GM12878 (cell line): ENCODE measurements at regions not wholly inside any gene's neighbourhood (a gene's known extent, or its start where the extent isn't known, plus 50 kb on each side); places are given as distances from the start of the nearest gene placed in this dataset.

Experiments used
- ATAC-seq: fragments of 200-7000 bp; cut with Tn5 transposase; 3 replicates; pipeline ENCODE4 v1.9.1; 2020; ENCODE audit warnings: mild to moderate bottlenecking, moderate library complexity
- BruUV-seq: library from RNA; stranded (reverse); fragments of 400-500 nt; replicated peaks from 2 replicates; lab custom pipeline; 2021; lab: Mats Ljungman, UMichigan
- CTCF ChIA-PET: fragments of 300-600 bp; sonication (Branson Sonifier 250); formaldehyde crosslinking; extraction: SDS; loops from one replicate; lab custom pipeline; 2021; ENCODE audit warnings: inconsistent platforms; lab: Yijun Ruan, JAX
- POLR2A ChIA-PET: fragments of 350-600 bp; formaldehyde crosslinking; extraction: SDS; loops from one replicate; lab custom pipeline; 2021; ENCODE audit warnings: inconsistent platforms; lab: Charles Lee
- RAD21 ChIA-PET: fragments of 300-600 bp; sonication (Branson Sonifier 250); formaldehyde crosslinking; loops from one replicate; lab custom pipeline; 2023; ENCODE audit warnings: antibody characterized with exemption; ENCODE audit not compliant: unreplicated experiment; lab: Charles Lee
- SMC1A ChIA-PET: fragments of 300-600 bp; sonication (Branson Sonifier 250); formaldehyde crosslinking; loops from one replicate; lab custom pipeline; 2023; ENCODE audit not compliant: unreplicated experiment, uncharacterized antibody; lab: Charles Lee
- DNase-seq: peaks from one replicate; pipeline ENCODE4 v3.0.0-alpha.2; 2011; ENCODE audit warnings: low read depth, low spot score
- FAIRE-seq: peaks from 3 replicates; lab custom pipeline; 2011; peaks lifted over from hg19 to GRCh38; lab: Jason Lieb, UNC
- H2AFZ ChIP-seq: 2 replicates; pipeline ENCODE4 v1.6.0; 2011; ENCODE audit warnings: low read depth, low read length, control low read depth; ENCODE audit not compliant: control insufficient read depth
- H3K27ac ChIP-seq: 2 replicates; pipeline ENCODE4 v1.5.1; 2011; ENCODE audit warnings: control low read depth; ENCODE audit not compliant: control insufficient read depth, insufficient read depth
- H3K27me3 ChIP-seq, 2 experiments: replicated peaks in 1 of 2; 2 replicates each; pipeline versions ENCODE4 v1.6.0 to v1.6.1; 2011; ENCODE audit warnings: low read length in 1 of 2; ENCODE audit not compliant: control insufficient read depth in 2 of 2, insufficient read depth in 2 of 2
- H3K36me3 ChIP-seq, 2 experiments: 2 replicates each; pipeline ENCODE4 v1.5.1; 2011; ENCODE audit warnings: low read length in 1 of 2; ENCODE audit not compliant: control insufficient read depth in 2 of 2, insufficient read depth in 2 of 2
- H3K4me1 ChIP-seq: 2 replicates; pipeline ENCODE4 v1.6.1; 2011; ENCODE audit warnings: mild to moderate bottlenecking, low read length, moderate library complexity, mixed read lengths; ENCODE audit not compliant: control insufficient read depth, insufficient read depth
- H3K4me2 ChIP-seq: 2 replicates; pipeline ENCODE4 v1.6.0; 2011; ENCODE audit warnings: control low read depth; ENCODE audit not compliant: control insufficient read depth, insufficient read depth
- H3K4me3 ChIP-seq: fragments of 200-600 bp; sonication (generic); 2 replicates; pipeline ENCODE4 v1.5.1; 2016
- H3K79me2 ChIP-seq: 2 replicates; pipeline ENCODE4 v1.6.0; 2011; ENCODE audit warnings: low read length; ENCODE audit not compliant: control insufficient read depth, insufficient read depth
- H3K9ac ChIP-seq: 2 replicates; pipeline ENCODE4 v1.8.0; 2011; ENCODE audit warnings: low read length, control low read depth, mixed read lengths; ENCODE audit not compliant: control insufficient read depth, insufficient read depth
- H3K9me3 ChIP-seq: replicated peaks from 3 replicates; pipeline ENCODE4 v1.5.1; 2011; ENCODE audit warnings: mild to moderate bottlenecking, low read length; ENCODE audit not compliant: control insufficient read depth, insufficient read depth
- H4K20me1 ChIP-seq: 2 replicates; pipeline ENCODE4 v1.6.0; 2011; ENCODE audit not compliant: control insufficient read depth, insufficient read depth
- FOS ChIP-seq: IDR thresholded peaks from 3 replicates; pipeline ENCODE4 v1.6.1; 2011; ENCODE audit warnings: borderline replicate concordance; ENCODE audit not compliant: insufficient read length; ENCODE audit errors: extremely low read depth
- MYB ChIP-seq: fragments of 150-350 bp; IDR thresholded peaks from 2 replicates; pipeline ENCODE4 v1.6.1; 2014; ENCODE audit warnings: mild to moderate bottlenecking, low read depth, low read length, borderline replicate concordance
- PML ChIP-seq: IDR thresholded peaks from 2 replicates; pipeline ENCODE4 v1.6.1; 2012; ENCODE audit warnings: low read length, inconsistent platforms
- SIN3A ChIP-seq: IDR thresholded peaks from 2 replicates; pipeline ENCODE4 v1.6.1; 2012; ENCODE audit warnings: low read depth, low read length, improper control_type of control experiment
- SRF ChIP-seq, 2 experiments: IDR thresholded peaks; 2 replicates each; pipeline ENCODE4 v1.6.1; 2011; ENCODE audit warnings: low read depth in 2 of 2, low read length in 2 of 2, mild to moderate bottlenecking in 1 of 2, moderate library complexity in 1 of 2
- WGBS: methylation state at CpG from one replicate; pipeline ENCODE4 v1.1.6; 2016; ENCODE audit warnings: low lambda C conversion rate; ENCODE audit not compliant: insufficient replicate concordance, insufficient coverage; ENCODE audit errors: missing lambda C conversion rate; 5-methylcytosine and 5-hydroxymethylcytosine counted together
- in situ Hi-C: fragments of 300-500 bp; cut with MboI; formaldehyde crosslinking; loops from 9 replicates; pipeline ENCODE4 v1.14.3; 2018; ENCODE audit warnings: mixed read lengths
- intact Hi-C: fragments of 100-400 bp; cut with micrococcal nuclease; formaldehyde crosslinking; loops from one replicate; pipeline ENCODE4 v1.14.2; 2022; ENCODE audit not compliant: unreplicated experiment
- TF ChIP-seq, protein P1 (sequence below): fragments of 450-650 bp; IDR thresholded peaks from 2 replicates; pipeline ENCODE4 v1.6.1; 2016; ENCODE audit warnings: mild to moderate bottlenecking
- TF ChIP-seq, protein P2 (sequence below): fragments of 150-350 bp; IDR thresholded peaks from 2 replicates; pipeline ENCODE4 v1.6.1; 2014; ENCODE audit warnings: mild to moderate bottlenecking, low read depth, low read length

DNA sequence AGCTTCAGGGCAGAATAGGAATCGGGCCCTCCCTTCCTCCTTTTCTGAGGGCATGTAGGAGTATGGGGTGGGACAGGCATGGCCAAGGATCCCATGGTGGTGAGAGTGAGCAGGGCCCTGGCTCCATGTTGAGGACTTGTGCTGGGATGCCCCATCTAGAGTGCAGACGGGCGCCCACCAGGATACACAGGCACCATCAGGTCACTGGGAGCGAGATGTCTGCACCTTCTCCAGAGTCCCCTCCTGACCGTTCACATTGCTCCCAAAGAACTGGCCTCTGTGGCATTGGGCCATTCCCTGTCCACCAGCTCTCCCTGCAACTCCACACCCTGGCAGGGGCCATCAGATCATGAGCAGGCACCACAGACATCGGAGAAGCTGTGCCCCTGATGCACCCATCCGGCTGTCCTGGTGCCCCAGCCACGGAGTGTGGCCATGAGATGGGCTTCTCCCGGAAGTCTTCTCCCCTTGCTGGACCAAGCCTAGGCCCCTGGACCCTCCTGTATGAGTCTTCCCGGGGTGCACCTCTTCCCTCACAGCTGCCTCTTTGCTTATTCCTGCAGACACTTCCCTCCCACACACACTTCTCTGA, 195.0 kb downstream of the IRX2 start (continued):
- no peak for TF ChIP-seq FOS
- TF ChIP-seq, protein P1, sequence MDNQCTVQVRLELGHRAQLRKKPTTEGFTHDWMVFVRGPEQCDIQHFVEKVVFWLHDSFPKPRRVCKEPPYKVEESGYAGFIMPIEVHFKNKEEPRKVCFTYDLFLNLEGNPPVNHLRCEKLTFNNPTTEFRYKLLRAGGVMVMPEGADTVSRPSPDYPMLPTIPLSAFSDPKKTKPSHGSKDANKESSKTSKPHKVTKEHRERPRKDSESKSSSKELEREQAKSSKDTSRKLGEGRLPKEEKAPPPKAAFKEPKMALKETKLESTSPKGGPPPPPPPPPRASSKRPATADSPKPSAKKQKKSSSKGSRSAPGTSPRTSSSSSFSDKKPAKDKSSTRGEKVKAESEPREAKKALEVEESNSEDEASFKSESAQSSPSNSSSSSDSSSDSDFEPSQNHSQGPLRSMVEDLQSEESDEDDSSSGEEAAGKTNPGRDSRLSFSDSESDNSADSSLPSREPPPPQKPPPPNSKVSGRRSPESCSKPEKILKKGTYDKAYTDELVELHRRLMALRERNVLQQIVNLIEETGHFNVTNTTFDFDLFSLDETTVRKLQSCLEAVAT = no peak
- TF ChIP-seq, protein P2, sequence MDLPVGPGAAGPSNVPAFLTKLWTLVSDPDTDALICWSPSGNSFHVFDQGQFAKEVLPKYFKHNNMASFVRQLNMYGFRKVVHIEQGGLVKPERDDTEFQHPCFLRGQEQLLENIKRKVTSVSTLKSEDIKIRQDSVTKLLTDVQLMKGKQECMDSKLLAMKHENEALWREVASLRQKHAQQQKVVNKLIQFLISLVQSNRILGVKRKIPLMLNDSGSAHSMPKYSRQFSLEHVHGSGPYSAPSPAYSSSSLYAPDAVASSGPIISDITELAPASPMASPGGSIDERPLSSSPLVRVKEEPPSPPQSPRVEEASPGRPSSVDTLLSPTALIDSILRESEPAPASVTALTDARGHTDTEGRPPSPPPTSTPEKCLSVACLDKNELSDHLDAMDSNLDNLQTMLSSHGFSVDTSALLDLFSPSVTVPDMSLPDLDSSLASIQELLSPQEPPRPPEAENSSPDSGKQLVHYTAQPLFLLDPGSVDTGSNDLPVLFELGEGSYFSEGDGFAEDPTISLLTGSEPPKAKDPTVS = no peak

DNA sequence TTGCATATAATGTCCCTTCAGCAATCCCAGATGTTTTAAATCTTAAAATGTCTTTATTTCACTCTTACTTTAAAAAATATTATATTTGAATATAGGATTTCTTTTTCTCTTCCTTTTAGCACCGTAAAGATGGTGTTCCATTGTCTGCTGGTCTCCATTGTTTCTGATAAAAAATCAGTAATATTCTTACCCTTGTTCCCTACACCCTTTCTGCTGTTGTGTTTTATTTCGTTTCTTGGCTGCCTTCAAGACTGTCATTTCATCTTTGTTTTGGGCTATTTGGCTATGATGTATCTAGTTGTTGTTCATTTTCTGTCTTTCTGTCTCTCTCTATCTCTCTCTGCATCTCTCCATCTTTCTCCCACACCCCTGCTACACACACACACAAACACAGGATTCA, 197.9 kb downstream of the IRX2 start:
- Histone ChIP-seq H3K9ac (no peak overlapping the region), H3K4me1 (no peaks in the 10 kb centered on the region), H3K4me2 (no peak overlapping the region), H3K9me3 (no peaks in the 10 kb centered on the region; the same call in 2 of the 3 replicates), H3K79me2 (no peaks in the 10 kb centered on the region), H3K4me3 (no peak overlapping the region), H2AFZ (no peak overlapping the region), H3K27ac (no peak overlapping the region), H3K27me3 (no peaks in the 10 kb centered on the region), H4K20me1 (no peaks in the 10 kb centered on the region), H3K36me3 (no peaks in the 10 kb centered on the region)
- DNase-seq (no peak), FAIRE-seq (no peak), ATAC-seq (no peak)
- RAD21 ChIA-PET = no interaction called here
- in situ Hi-C loops = no loop called here
- intact Hi-C loops = no loop called here
- WGBS = 21% methylated on average over 2 of the region's 2 CpGs
- no TSS peak for BruUV-seq
- SMC1A ChIA-PET = no interaction called here
- POLR2A ChIA-PET = no interaction called here
- TF ChIP-seq PML = no peak
- no peak for TF ChIP-seq SRF (IDR thresholded peaks at IDR 0.05; ENCODE audit: low read depth in 2 of 2, low read length in 2 of 2)
- TF ChIP-seq MYB = no peak
- no peak for TF ChIP-seq SIN3A
- CTCF ChIA-PET = no interaction called here
